ENCODE measurements at regions not wholly inside any gene's neighbourhood (a gene's known extent, or its start where the extent isn't known, plus 50 kb on each side); places are given as distances from the start of the nearest gene placed in this dataset.

- no peak for DNase-seq (ENCODE audit: low read depth)
Observed at GRCh38 chr6:92376691-92377090, 1042.7 kb downstream of the EPHA7 start.

GRCh38 chr6:92371211-92372208 is 1047.8 kb downstream of the EPHA7 start:
- DNase-seq (ENCODE audit: low read depth) = no peak

- DNase-seq (ENCODE audit: low read depth) = no peak
Observed at GRCh38 chr6:92369309-92369708, 1050.0 kb downstream of the EPHA7 start.

- DNase-seq (ENCODE audit: low read depth) = no peak
Observed at GRCh38 chr6:92364948-92365541, 1054.3 kb downstream of the EPHA7 start.

GRCh38 chr6:92363111-92363510 is 1056.2 kb downstream of the EPHA7 start:
- DNase-seq (ENCODE audit: low read depth) = no peak

GRCh38 chr6:92362404-92362803 is 1057.0 kb downstream of the EPHA7 start:
- DNase-seq (ENCODE audit: low read depth) = no peak

- DNase-seq (ENCODE audit: low read depth) = no peak
Observed at GRCh38 chr6:92361990-92362389, 1057.4 kb downstream of the EPHA7 start.

- DNase-seq (ENCODE audit: low read depth) = no peak
Observed at GRCh38 chr6:92354270-92354829, 1065.0 kb downstream of the EPHA7 start.

- DNase-seq (ENCODE audit: low read depth) = no peak
Observed at GRCh38 chr6:92352130-92352529, 1067.2 kb downstream of the EPHA7 start.

- DNase-seq (ENCODE audit: low read depth) = no peak
Observed at GRCh38 chr6:92341201-92341600, 1078.2 kb downstream of the EPHA7 start.

GRCh38 chr6:92339936-92340640 is 1079.3 kb downstream of the EPHA7 start:
- no peak for DNase-seq (ENCODE audit: low read depth)

- DNase-seq (ENCODE audit: low read depth) = no peak
Observed at GRCh38 chr6:92337571-92337970, 1081.8 kb downstream of the EPHA7 start.

- DNase-seq (ENCODE audit: low read depth) = no peak
Observed at GRCh38 chr6:92329208-92329847, 1090.0 kb downstream of the EPHA7 start.

- no peak for DNase-seq (ENCODE audit: low read depth)
Observed at GRCh38 chr6:92315312-92315711, 1104.0 kb downstream of the EPHA7 start.

GRCh38 chr6:92297101-92297500 is 1122.3 kb downstream of the EPHA7 start:
- no peak for DNase-seq (ENCODE audit: low read depth)

GRCh38 chr6:92292067-92292466 is 1127.3 kb downstream of the EPHA7 start:
- DNase-seq (ENCODE audit: low read depth) = no peak

GRCh38 chr6:92289831-92290230 is 1129.5 kb downstream of the EPHA7 start:
- DNase-seq (ENCODE audit: low read depth) = no peak

GRCh38 chr6:92281571-92282076 is 1137.7 kb downstream of the EPHA7 start:
- DNase-seq (ENCODE audit: low read depth) = no peak

GRCh38 chr6:92275150-92275549 is 1144.2 kb downstream of the EPHA7 start:
- DNase-seq (ENCODE audit: low read depth) = no peak

- DNase-seq (ENCODE audit: low read depth) = no peak
Observed at GRCh38 chr6:92274588-92274987, 1144.8 kb downstream of the EPHA7 start.

- no peak for DNase-seq (ENCODE audit: low read depth)
Observed at GRCh38 chr6:92273694-92274093, 1145.7 kb downstream of the EPHA7 start.

- no peak for DNase-seq (ENCODE audit: low read depth)
Observed at GRCh38 chr6:92271091-92271490, 1148.3 kb downstream of the EPHA7 start.
